Retinal pigment epithelial cell (primary cell): ENCODE measurements at regions not wholly inside any gene's neighbourhood (a gene's known extent, or its start where the extent isn't known, plus 50 kb on each side); places are given as distances from the start of the nearest gene placed in this dataset.

ENCODE experiments used
- DNase-seq: peaks from one replicate; pipeline ENCODE4 v3.0.0-alpha.2; 2010; ENCODE audit warnings: low read depth
- H3K4me3 ChIP-seq: 2 replicates; pipeline ENCODE4 v1.5.1; 2011; ENCODE audit warnings: mild to moderate bottlenecking, low read length, control low read depth, moderate library complexity
- TF ChIP-seq, protein P1 (sequence below): conservative IDR thresholded peaks from 2 replicates; pipeline ENCODE4 v1.5.1; 2011; ENCODE audit warnings: low read depth, low read length, control low read depth, inconsistent platforms

DNA sequence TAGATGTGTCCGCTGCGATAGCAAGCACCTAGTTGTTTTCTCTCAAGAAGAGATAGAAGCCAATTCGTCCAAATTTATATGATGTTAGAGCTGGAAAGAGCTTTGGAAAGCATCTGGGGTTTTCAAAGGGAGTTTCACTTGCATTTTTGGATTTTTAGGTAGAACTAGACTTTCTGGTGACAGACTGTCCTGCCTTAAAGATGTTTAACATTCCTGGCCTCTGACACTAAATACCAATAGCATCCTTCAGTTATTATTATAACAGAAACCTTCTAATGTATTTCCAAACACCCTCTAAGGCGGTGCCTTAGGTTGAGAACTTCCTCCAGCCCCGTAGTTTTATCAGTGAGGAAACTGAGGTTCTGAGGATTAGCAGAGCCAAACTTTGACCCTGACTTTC lies 305.3 kb downstream of the SATB1 start:
- H3K4me3 ChIP-seq: no peak overlapping the region
- TF ChIP-seq, protein P1, sequence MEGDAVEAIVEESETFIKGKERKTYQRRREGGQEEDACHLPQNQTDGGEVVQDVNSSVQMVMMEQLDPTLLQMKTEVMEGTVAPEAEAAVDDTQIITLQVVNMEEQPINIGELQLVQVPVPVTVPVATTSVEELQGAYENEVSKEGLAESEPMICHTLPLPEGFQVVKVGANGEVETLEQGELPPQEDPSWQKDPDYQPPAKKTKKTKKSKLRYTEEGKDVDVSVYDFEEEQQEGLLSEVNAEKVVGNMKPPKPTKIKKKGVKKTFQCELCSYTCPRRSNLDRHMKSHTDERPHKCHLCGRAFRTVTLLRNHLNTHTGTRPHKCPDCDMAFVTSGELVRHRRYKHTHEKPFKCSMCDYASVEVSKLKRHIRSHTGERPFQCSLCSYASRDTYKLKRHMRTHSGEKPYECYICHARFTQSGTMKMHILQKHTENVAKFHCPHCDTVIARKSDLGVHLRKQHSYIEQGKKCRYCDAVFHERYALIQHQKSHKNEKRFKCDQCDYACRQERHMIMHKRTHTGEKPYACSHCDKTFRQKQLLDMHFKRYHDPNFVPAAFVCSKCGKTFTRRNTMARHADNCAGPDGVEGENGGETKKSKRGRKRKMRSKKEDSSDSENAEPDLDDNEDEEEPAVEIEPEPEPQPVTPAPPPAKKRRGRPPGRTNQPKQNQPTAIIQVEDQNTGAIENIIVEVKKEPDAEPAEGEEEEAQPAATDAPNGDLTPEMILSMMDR: no peak
- no peak for DNase-seq

DNA sequence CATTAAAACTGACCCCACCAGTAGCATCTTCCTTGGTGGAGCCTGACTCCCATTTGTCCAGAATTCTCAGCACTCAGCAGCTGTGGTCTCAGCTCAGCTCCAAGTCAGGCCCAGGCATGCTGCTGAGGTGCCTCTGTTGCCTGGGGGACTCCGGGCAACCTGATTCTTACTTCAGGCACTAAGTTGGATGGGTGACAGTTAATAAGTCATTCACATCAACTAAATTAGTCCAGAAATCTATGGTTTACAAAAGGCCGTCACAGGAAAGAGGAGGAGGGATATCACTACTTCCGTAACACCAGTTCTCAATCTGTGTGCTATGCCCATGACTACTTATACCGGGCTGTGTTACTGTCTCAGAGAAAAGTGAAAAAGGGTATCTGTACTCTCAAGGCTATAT lies 310.2 kb downstream of the SATB1 start:
- TF ChIP-seq, protein P1: no peak
- no peak overlapping the region for H3K4me3 ChIP-seq
- no peak for DNase-seq

DNA sequence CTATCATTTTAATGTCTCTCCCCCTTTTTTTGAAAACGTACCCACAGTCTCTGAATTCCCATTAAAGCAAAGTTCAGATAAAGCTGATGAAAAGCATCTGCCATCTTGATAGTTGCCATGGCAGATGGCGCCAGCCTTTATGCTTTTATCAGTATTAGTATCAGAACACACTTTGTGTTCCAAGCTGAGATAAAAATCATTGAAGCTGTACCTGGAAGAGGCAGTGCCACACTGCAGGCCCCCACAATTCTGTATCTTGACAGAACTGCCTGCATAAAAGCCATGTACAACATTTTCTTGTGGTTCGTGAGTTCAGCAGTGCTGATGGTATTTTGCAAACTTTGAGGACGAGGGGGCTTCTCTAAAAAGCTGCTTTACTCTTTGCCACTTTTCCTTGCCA lies 311.7 kb downstream of the SATB1 start:
- DNase-seq: no peak
- no peak overlapping the region for H3K4me3 ChIP-seq
- TF ChIP-seq, protein P1: no peak

DNA sequence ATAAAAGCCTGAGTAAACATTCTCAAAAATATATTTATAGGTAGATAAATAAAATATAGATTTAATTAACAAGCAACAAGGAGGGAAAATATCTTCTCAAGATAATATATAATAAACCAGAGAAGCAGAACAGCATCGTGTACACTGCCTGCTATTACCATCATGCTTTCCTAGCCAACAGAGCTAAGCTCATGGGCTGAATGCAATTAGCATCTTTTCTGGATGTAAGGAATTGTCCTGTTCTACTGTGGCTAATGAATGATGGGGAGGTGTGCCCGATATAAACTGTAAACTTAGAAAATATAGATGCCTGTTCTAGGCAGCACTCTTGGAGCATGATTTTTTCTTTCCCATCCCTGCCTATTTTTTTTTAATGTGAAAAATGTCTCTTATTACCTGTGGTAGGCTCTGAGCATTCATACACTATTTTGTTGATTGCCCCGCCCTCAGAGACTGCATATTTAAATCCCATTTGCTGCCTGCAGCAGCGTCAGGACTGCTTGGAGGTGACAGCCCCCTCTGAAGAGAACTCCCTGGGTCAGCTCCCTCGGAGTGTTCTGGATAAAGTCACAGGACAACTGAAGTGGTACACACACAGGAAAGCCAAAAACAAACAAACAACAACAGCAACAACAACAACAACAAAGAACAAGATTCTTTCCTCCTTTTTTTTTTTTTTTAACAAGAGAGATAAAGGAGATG lies 312.3 kb downstream of the SATB1 start:
- DNase-seq: no peak
- no peak overlapping the region for H3K4me3 ChIP-seq
- TF ChIP-seq, protein P1: no peak

DNA sequence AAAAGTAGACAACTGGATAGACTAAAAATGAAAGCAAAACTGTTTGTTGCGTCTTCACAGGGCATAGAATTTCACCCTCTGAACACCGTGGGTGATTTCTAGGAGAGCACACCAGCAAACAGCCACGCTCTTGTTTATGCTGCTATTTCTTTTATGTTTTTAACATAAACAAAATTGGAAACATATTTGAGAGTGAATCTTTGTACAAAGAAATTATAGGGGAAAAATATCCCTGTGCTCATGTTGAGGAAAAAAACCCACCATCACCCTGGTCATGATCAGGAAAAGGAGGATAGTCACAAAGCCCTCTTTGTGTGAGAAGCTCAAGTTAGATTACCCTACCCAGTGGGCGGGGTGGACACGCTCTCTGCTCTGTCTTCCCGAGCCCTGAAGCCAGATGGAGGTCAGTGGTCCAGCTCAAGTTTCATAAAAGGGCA lies 313.3 kb downstream of the SATB1 start:
- DNase-seq: no peak
- TF ChIP-seq, protein P1: no peak
- H3K4me3 ChIP-seq: no peak overlapping the region

DNA sequence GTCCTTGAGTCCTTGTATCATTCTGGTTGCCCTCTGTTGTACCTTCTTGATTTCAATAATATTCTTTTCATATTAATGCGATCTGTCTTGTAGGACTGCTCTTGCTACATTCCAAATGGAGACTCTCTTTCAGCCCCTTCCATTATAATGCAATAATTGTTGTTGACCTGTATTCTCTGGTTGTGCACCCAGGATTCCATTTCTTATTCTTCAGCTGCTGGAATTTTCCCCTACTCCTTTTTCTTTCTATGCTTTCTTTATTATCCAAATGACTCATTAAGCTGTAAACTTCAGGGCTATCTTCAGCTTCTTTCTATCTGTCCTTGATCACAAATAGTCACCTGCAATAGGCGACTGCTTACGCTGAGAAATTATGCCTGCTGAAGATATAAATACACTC lies 321.5 kb downstream of the SATB1 start:
- no peak overlapping the region for H3K4me3 ChIP-seq
- TF ChIP-seq, protein P1: no peak
- DNase-seq: no peak

DNA sequence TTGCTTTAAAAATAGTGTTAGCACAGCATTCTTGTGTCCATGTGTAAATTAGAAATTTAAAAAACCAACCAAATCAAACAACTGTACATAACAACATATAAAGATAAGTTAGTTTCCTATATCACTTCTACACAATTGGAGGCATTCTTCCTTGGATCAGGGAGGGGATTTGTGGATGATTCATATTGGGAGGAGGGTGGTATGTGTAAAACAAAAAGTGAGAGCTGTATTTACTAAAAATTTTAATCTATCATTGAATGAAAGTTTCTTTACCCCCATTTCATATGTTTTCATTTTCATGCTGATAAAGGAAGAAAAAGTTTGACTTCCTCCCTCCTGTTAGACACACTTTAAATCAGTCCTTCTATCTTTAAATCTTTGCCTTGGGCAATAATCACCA lies 325.0 kb downstream of the SATB1 start:
- no peak for DNase-seq
- TF ChIP-seq, protein P1: no peak
- H3K4me3 ChIP-seq: no peak overlapping the region
